Hematopoietic multipotent progenitor cell treated with erythropoietin and hydrocortisone succinate and interleukin-3 and kit ligand, for 8 days (in vitro differentiated cells): ENCODE measurements at regions not wholly inside any gene's neighbourhood (a gene's known extent, or its start where the extent isn't known, plus 50 kb on each side); places are given as distances from the start of the nearest gene placed in this dataset.

ENCODE experiments used
- DNase-seq: peaks from one replicate; pipeline ENCODE4 v3.0.0-alpha.2; 2015

DNA sequence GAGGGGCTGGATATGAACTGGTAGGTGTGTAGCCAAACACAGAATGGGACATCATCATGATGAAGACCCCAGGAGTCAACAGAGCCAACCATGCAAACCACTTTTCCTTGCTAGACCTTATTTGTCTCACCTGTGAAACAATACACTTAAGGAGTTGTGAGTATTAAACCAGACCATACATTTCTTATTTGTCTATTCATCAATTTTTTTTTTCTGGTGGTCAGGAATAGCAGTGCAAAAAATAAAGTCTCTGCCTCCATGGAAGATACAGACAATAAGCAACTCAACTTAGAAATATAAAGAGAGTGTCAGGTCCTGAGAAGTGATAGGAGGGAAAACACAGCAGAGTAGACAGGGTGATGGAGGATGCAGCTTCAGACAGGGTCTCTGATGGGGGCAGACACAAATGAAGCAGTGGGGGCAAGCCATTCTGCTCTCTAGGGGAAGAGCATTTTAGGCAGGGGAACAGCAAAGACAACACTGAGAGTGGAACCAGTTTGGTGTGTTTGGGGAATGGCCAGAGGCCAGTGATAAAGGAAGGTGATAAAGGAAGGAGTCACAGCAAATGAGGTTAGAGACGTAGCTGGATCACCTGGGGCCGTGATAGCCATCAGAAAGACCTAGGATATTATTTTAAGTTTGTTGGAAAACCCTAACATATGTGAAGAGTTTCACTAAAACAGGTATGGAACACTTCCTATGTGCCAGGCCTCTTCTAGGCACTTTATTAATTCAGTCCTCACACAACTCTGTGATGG is 256.2 kb downstream of the MAN2A1 start:
- DNase-seq, result no peak

DNA sequence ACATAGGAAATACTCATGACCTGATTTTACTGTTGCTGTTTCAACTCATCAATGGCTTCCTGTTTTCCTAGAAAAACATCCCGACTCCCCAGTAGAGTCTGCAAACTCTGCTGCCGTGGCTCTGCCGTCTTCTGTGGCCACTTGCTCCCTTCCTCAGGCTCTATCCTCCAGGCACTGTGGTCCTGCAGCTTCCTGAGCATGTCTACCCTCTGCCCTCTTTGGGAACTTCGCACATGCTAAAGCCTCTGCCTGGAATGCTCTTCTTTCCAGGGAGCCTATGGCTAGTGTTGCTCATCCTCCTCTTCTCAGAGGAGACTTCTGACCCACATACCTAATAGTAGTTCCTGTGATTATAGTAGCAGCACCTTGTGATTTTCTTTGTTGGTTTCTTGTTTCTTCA is 256.9 kb downstream of the MAN2A1 start:
- no peak for DNase-seq

DNA sequence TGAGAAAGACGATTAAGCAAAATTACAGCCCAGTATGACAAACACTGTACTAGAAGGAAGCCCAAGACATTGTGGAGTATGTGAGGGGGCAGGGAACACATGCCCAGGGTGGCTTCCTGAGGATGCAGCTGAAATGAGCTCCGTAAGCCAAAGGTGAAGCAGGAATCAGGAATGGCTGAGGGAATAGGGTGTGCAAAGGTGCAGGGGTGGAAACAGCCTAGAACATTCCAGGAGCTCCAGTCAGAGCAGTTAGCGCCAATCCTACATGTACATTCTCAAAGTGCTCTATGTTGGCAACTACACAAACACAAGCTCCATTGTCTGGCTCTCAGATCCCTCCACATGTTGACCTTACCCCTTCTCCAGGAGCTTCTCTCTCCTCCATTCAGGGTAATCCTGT is 257.9 kb downstream of the MAN2A1 start:
- DNase-seq, result no peak

DNA sequence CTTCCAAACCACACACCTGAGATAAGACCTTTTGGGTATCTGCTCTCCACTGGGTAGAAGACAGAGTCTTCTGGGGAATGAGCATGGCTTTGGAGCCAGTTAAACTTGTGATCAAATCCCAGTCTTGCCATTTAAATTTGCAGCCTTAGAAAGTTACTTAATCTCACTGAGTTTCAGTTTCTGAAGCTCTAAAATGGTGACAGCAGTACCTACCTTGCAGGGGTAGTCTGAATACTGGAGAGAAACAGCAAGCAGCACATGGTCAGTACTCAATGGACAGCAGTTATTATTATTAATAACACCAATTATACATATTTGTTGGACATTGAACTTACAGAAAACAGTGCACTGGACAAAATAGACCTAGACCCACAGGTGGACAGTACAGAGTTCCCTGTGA is 260.9 kb downstream of the MAN2A1 start:
- no peak for DNase-seq

DNA sequence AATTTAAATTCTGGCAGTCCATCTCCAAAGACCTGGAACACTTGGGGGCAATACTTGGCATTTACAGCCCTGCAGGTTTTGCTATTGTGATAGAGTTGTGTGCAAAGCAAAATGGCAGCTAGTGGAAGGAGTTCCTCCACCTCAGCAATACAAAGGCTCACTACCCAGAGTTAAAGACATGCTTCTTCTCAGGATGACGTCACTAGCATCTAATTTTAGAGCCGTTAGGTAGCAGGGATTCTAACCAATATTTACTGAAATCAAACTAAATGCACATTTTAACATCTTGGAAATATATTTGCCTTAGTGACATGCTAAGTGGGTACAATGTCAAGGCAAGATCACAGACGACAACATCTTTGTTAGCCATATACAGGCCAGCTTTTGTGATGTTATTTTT is 261.6 kb downstream of the MAN2A1 start:
- DNase-seq, result no peak

DNA sequence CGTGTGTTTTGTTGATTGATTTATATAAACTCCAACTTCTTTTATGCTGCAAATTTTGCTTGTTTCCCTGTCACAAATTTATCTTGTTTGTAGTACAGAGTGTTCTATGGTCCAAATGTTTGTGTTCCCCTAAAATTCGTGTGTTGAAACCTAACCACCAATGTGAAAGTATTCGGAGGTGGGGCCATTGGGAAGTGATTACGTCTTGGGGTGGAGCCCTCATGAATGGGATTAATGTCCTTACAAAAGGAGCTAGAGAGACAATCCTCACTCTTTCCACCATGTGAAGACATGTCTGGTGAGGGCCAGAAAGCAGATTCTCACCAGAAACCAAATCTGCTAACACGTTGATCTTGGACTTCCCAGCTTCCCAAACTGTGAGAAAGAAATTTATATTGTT is 262.0 kb downstream of the MAN2A1 start:
- no peak for DNase-seq

DNA sequence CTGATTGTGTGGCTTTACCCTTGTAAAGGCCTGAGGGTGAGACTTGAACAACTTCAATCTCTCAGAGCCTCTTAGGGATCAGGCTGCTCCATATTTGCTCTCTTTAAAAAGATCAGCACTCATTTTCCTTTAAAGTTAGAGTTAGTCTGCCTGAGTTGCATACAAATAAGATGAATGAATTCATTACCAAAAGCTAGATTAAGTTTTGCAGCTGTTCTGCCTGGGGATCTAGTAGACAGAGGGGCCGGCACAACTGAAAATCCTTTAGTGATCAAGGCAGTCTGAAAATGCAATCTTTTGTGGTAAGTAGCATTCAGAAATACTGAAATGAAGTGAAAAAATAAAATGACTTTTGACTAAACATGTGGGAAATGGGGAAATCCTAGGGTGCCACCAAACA is 264.0 kb downstream of the MAN2A1 start:
- no peak for DNase-seq

DNA sequence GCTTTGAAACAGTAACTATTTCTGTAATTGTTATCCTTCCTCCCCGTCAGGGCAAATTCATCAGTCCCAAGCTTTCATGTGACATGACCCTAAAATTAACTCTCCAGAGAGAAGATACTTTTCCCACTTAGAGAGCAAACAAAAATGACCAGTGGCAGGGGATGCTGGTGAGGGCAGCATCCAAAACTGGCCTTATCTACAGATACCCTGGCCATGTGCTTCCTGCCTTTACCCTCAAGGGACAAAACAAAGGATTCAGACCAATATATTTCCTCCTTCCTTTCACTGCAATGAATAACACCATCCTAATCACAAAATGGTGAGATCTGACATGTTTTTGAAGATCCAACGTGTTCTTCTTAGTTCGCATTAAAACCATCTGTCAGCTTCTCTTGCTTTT is 267.2 kb downstream of the MAN2A1 start:
- DNase-seq, result peak; percentile 4

DNA sequence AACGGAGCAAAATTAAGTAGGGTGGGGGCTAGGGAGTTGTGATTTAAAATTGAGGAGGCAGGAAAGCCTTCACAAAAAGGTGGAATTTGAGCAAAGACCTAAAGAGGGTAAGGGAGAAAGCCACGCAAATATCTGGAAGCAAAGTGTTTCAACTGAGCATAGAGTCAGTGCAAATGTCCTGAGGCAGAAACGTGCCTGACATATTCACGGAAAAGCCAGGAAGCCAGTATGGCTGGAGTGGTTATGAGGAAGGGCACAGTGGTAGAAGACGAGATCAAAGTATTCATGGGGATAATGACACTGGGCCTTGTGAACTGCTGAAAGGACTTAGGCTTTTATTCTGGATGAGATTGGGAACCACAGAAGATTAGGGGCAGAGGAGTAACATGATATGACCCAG is 268.4 kb downstream of the MAN2A1 start:
- no peak for DNase-seq

DNA sequence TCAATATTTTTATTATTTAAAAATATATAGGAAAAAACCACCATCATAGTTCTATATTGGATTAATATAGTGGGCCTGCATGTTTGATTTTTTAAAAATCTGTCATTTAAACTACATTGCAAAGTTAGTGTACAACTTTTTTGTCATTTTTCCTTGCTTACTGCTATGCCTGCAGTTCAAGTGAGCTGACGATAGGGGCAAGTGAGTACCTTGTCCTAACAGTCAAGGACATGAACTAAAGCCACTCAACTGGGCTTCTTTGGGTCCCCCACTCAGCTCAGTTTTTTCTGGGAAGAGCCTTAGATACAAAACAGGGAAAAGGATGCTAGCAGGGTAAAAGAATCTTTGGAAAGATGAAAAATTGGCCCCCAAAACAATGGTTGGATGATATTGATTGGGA is 269.9 kb downstream of the MAN2A1 start:
- DNase-seq, result no peak

DNA sequence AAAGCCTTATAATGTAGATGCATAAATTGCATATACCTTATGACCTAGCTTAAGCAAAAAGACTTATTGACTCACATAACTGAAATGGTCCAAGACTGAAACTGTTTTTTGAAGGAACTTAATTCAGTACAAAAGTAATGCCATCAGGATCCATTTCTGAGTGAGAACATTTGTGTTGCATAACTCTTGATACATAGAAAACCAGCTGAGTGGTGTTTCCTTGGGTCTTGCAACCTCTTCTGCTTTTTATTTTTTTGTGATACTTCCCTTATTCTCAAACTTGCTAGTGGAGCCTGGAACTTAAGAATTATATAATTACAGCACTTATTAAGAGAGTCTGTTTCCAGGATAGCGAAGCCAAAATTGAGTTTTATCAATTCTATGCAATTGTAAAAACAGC is 272.0 kb downstream of the MAN2A1 start:
- DNase-seq, result peak; percentile 4

DNA sequence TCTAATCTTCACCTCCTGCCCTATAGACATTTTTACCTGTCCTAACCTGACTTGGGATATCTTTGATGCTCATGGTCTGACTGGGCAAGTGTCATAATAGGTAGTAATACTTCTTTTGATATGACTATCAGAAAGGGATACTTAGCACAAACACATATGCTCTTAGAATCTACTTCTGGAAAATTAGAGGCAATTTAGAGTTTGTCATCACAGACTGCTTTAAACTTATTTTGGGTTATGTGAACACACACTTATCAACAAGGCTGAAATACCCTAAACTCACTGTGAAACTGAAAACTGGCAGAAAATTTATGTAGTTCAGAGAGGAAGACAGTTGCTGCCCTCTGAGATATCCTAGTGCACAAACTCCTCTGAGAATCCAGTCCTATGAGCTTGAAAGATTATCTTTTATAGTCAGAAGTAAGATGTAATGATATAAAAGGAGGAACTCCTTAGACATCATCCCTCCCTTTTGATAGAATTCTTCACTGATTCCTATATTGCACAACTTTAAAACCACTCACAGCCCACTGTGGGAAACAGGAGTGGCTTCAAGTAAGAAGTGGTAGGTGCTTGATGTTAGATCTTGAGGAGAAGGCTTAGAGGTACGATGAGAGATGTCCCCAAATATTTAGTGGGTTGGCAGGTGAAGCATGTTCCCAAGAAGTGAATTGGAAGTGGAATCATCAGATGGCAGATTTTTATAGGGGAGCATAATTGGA is 273.3 kb downstream of the MAN2A1 start:
- no peak for DNase-seq

DNA sequence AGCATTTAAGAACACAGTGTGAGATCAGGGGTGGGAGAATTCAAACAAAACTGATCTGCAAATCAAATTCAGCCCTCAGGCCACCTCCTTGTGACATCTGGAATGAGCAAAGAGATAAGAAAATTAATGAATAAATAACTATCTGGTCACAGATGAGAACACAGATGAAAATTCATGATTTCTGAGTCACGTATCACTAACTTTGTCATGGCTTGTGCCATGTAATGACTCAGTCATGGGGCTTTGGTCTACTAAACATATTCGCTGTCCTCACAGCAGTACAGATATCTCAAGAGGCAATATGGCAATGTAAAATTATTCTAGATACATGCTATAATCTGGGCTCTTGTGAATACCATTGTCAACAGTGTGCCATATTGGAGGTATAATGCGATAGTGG is 274.4 kb downstream of the MAN2A1 start:
- DNase-seq, result no peak

DNA sequence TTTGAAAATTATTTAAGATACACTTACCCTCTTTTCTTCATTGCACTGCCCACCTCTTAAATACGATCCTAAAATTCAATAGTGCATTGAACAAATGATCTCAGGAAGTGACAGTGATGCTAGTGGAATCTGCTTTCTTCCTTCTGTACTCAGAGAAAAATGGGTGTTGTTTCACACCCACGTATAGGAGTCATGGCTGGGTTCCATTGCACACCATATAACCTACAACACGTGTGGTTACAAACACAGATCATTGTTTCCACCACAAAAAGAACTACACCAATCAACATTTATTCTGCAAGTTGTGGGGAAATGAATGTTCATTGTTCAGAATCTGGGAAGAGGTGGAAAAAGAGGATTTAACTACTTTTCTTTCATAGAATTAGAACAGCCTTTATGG is 275.9 kb downstream of the MAN2A1 start:
- no peak for DNase-seq

DNA sequence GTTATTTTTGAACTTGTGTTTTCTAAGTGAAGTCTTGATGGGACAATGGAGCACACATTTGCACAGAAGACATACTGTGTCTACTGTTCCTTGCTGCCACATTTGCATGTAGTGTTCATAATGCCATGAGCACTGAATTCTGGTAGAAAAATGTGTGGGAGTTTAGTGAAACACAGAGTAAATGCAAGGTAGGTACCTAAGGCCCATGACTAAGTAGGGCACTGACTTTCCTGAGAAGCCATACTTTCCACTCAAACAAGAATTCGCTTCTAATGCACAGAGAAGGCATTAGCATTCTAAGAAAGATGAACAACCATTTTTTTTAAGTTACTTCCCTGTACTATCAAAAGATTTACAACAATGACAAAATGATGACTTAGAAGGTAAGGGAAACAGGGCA is 282.2 kb downstream of the MAN2A1 start:
- no peak for DNase-seq

DNA sequence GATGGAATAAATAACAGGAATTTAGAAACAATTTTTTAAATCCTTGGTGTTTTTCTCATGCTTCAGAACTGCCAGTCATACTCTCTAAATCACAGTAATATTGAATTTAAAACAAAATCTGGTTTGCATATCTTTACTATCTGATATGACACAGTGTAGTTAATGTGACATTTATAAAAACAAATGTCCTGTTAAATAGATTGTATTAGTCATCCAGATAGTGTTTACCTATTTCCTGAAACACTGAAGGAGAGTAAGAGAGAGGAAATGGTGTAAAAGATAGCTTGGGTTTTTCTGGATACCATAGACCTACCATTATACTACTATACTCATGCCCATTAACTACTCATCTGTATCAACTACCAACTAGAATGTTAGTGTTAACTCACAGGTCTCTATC is 292.3 kb downstream of the MAN2A1 start:
- DNase-seq, result no peak

DNA sequence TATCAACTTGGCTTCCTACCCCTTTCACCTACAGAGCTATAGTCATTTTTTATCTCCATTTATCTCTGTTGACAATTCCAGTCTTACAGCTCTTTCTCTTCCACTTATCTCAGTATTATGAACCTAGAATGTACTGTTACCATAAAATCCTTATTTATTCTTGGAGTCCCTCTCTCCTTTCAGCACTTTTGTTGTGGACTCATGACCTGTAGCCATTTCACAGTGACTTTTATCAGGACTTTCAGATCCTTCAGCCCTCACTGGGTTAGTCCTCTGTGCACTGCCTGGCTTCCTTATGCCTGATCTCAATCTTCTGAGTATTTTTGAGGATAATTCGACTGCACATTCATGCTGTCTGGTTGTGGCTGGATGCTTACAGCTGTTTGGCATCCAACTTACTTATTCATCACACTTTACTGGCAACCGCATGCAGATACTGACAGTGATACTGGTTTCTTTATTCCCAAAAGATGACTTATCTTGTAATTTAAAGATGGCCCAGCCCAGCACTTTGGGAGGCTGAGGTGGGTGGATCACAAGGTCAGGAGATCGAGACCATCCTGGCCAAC is 293.3 kb downstream of the MAN2A1 start:
- DNase-seq, result no peak

DNA sequence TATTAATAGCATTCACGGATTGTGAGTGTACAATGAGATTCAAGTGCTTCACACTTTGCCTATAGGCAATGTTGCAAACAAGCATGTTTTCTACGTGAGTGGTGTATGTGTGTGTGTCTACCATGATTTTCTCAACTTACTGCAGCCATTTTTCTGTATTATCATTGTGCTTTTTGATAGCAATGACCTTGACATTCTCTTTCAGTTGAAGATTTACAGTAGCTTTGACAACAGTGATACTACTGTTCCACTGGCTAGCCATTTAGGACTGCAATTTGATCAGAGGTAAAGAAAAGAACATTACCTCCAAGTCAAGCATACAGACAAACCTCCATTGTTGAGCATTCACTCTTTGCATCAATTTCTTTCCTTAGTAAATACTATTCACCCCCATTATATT is 297.0 kb downstream of the MAN2A1 start:
- DNase-seq, result no peak

DNA sequence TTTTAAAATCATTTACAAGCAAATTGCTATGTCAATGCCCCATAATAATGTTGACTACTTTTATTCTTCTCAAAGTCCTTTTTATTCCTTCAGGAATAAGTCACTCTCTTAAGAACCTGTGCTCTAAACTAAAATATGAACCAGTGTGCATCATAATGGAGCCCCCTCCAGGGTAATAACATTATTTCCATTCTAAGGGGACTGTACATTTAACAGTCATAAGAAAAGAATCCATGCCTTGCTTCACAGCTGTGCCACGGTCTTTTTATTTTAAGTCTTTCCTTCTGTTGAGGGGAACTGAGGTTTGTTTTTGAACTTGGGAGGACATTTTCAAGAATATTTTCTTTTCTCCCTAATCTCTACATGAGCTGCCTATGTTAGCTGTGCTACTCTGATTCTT is 297.6 kb downstream of the MAN2A1 start:
- DNase-seq, result no peak

DNA sequence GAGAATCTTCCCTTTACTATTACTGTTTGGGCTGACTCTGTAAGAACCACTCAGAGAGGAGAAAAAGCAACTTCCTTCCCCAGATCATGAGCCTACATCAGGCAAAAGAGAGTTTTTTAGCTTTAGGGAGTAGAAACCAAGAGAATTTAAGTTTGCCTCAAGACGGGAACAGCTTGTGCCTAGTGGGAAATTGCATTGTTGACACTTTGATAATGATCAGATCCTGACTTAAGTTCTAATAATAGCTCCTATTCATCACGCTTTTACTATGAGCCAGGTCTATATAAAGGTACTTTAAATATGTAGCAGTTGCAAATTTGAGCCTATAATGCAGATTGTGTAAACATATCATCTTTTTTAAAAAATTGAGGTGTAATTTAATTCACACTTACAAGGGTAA is 298.2 kb downstream of the MAN2A1 start:
- no peak for DNase-seq

DNA sequence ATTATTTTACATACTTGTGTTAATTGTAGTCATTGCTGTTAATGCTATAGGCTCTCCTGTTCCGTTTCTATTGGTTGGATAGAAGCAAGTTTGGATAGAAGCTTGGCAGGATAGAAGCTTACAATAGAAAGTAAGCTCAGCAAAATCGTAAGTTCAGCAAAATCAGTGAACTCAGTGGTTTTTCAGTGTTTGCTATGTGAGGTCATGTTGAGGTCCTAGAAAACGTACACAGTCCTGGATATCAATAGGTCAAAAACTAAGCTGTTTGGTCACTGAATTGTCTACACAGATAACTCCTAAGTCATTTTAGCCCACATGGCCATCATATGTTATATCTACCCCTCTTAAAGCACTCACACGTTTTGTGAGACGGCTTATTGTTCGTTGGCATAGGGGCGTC is 299.4 kb downstream of the MAN2A1 start:
- no peak for DNase-seq

DNA sequence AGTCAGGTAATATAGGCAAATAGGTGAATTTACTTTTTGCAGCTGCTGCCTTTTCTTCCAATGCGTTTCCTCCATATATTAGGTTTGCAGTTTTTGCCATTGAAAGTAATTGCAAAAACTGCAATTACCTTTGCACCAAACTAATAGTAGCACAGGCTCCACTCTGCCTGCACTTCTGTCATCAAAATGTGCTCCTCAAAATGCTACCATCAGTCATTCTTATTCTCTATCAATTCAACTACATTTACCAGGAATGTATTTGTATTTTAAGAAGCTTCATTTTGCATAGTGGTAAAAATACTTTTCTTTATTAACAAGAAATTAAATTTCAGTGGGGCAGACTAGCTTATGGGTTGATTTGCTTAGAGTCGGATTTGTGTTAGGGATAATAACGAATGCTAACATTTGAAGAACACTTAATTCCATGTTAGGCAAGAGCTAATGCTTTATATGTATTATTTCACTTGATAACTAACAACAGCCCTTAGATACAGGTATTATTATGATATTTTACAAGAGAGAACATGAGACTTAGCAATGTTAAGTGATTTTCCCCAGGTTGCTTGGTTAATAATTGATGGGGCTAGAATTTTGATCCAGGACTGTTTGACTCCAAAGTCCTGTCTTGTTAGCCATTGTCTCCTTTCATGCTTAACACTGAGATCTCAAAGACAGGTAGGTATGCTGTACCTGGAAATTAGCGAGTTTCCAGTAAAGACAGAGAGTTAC is 300.4 kb downstream of the MAN2A1 start:
- DNase-seq, result no peak

DNA sequence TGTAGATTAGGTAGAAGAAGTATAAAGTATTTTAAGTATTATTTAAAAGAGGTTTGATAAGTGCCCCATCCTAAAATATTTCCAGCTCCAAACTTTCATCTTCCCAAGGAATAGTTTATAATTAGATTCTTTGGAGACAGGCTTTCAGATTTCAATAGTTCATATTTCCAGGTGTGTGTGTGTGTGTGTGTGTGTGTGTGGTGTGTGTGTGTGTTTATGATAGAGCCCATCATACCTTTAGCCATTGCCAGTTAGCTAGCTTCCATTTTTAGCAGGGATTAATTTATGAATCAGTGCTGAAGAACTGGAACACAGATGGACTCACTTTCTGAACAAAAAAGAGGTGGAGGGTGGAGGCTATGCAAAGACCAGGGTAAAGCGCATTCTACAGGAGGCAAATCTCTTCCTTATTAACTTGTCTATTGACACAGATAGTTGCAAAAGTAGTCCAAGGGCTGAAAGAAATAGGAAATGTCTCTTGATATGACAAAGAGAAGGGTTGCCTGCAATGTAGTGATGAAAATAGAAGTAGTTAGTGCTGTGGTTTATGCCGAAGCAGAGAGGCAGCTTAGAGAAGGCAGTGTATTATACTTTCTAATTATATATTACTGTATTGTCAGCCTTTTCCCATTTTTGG is 301.1 kb downstream of the MAN2A1 start:
- DNase-seq, result no peak
